HEK293 (cell line): ENCODE measurements at regions not wholly inside any gene's neighbourhood (a gene's known extent, or its start where the extent isn't known, plus 50 kb on each side); places are given as distances from the start of the nearest gene placed in this dataset.

ENCODE experiments used
- CTCF ChIP-seq: fragments of 450-650 bp; formaldehyde crosslinking; IDR thresholded peaks from 2 replicates; pipeline ENCODE4 v1.5.1; 2016; ENCODE audit warnings: missing biosample characterization, missing genetic modification characterization
- HOXA7 ChIP-seq: sonication (generic); formaldehyde crosslinking; IDR thresholded peaks from 2 replicates; pipeline ENCODE4 v1.8.1; 2022; ENCODE audit warnings: missing genetic modification reagents, borderline replicate concordance
- IKZF3 ChIP-seq: fragments of 450-650 bp; IDR thresholded peaks from 2 replicates; pipeline ENCODE4 v1.5.0; 2018; ENCODE audit warnings: missing biosample characterization, mild to moderate bottlenecking, missing genetic modification characterization, moderate library complexity
- KLF16 ChIP-seq: fragments of 450-650 bp; formaldehyde crosslinking; IDR thresholded peaks from 2 replicates; pipeline ENCODE4 v1.5.1; 2017; ENCODE audit warnings: missing biosample characterization, missing genetic modification characterization
- REST ChIP-seq: fragments of 450-650 bp; formaldehyde crosslinking; IDR thresholded peaks from 2 replicates; pipeline ENCODE4 v1.5.1; 2016; ENCODE audit warnings: missing biosample characterization, missing genetic modification characterization
- ZNF133 ChIP-seq: fragments of 450-650 bp; formaldehyde crosslinking; IDR thresholded peaks from 2 replicates; pipeline ENCODE4 v1.5.1; 2016; ENCODE audit warnings: missing biosample characterization, missing genetic modification characterization
- ZNF37A ChIP-seq: fragments of 450-650 bp; IDR thresholded peaks from 2 replicates; pipeline ENCODE4 v1.5.1; 2018; ENCODE audit warnings: missing biosample characterization, missing genetic modification characterization
- ZNF518A ChIP-seq: fragments of 450-650 bp; formaldehyde crosslinking; conservative IDR thresholded peaks from 2 replicates; pipeline ENCODE4 v1.5.1; 2016; ENCODE audit warnings: low read depth, missing biosample characterization, missing genetic modification characterization
- ZNF549 ChIP-seq: fragments of 450-650 bp; IDR thresholded peaks from 2 replicates; pipeline ENCODE4 v1.5.1; 2018; ENCODE audit warnings: missing biosample characterization, missing genetic modification characterization, mild to moderate bottlenecking, inconsistent platforms, moderate library complexity

- TF ChIP-seq ZNF133 (tag by site-specific recombination) (no peak), REST (tag by site-specific recombination) (no peak), CTCF (tag by site-specific recombination) (no peak), KLF16 (tag by site-specific recombination) (no peak), HOXA7 (no peak), ZNF37A (tag by site-specific recombination) (no peak), ZNF549 (tag by site-specific recombination) (no peak), IKZF3 (no peak), ZNF518A (tag by site-specific recombination) (no peak)
Measured at GRCh38 chr1:194809215-194809614, 1622.8 kb upstream of the B3GALT2 start.
